Psoas muscle (tissue), 7 donors: ENCODE measurements at regions not wholly inside any gene's neighbourhood (a gene's known extent, or its start where the extent isn't known, plus 50 kb on each side); places are given as distances from the start of the nearest gene placed in this dataset.

Source experiments
- ATAC-seq, 4 donors: fragments of 200-7000 bp; cut with Tn5 transposase; one replicate each; pipeline ENCODE4 v1.9.1; 2020; ENCODE audit warnings: moderate library complexity in 3 of 4, mild to moderate bottlenecking in 2 of 4
- DNase-seq, 2 donors: peaks; one replicate each; pipeline ENCODE4 v3.0.0-alpha.2; 2020
- H3K27ac ChIP-seq: fragments of 200-600 bp; one replicate; pipeline ENCODE4 v1.8.0; 2022
- H3K27me3 ChIP-seq, 3 donors: fragments of 200-600 bp in 1 of 3; one replicate each; pipeline versions ENCODE4 v1.6.1 to v1.8.0; 2013 to 2022; ENCODE audit warnings: low read length in 2 of 3, mild to moderate bottlenecking in 2 of 3, moderate library complexity in 1 of 3; ENCODE audit not compliant: insufficient read depth in 3 of 3
- H3K36me3 ChIP-seq, 2 donors: fragments of 200-600 bp in 1 of 2; one replicate each; pipeline versions ENCODE4 v1.6.1 to v1.8.0; 2013 to 2022; ENCODE audit warnings: low read depth in 1 of 2, mild to moderate bottlenecking in 1 of 2, moderate library complexity in 1 of 2; ENCODE audit not compliant: insufficient read depth in 1 of 2
- H3K4me1 ChIP-seq: fragments of 200-600 bp; one replicate; pipeline ENCODE4 v1.8.0; 2022
- H3K4me3 ChIP-seq: fragments of 200-600 bp; one replicate; pipeline ENCODE4 v1.8.0; 2022; ENCODE audit warnings: mild to moderate bottlenecking
- H3K9me3 ChIP-seq: fragments of 200-600 bp; one replicate; pipeline ENCODE4 v1.8.0; 2022
- CTCF ChIP-seq: fragments of 200-600 bp; IDR thresholded peaks from one replicate; pipeline ENCODE4 v1.8.0; 2022; ENCODE audit warnings: antibody characterized with exemption
- WGBS, 3 donors: extraction: QIAGEN DNeasy Blood & Tissue Kit; methylation state at CpG; one replicate each; pipeline versions ENCODE4 v1.1.6 to v1.1.7; 2013; 5-methylcytosine and 5-hydroxymethylcytosine counted together
- intact Hi-C, 2 donors: fragments of 100-400 bp; cut with DNase I; formaldehyde crosslinking; loops; one replicate each; pipeline versions ENCODE4 v1.11.0 to v1.14.2; 2022
- donor health status: healthy with polysubstance abuse.
- donor health status: DM: no; HTN: no; CAD: no; lungs with moderate emphysema.
- donor health status: Bipolar disorder and iron deficiency.
- donor health status: healthy.
- donor health status: DM: yes; HTN: yes; CAD: no.
- donor health status: DM: no; HTN: no; CAD: no.
- donor health status: DM: yes; HTN: yes; CAD: no.

GRCh38 chr2:226153553-226153952 is 646.1 kb downstream of the IRS1 start:
- 69 to 84% (median 76%) methylated on average over 3 of the region's 3 CpGs for WGBS, 3 donors
- Histone ChIP-seq H3K36me3 (no peaks in the 10 kb centered on the region), H3K27ac (peak overlapping the region; percentile 66), H3K4me3 (peak overlapping the region; percentile 50), H3K27me3 (no peaks in the 10 kb centered on the region), H3K4me1 (peaks cover 10% of the 10 kb centered on the region), H3K9me3 (no peaks in the 10 kb centered on the region)
- TF ChIP-seq CTCF = no peak
- intact Hi-C loops = loop anchor here in 1 of 2 donors (10.0 kb wide), 1 partner anchor 641 kb away; the partner anchor contains the start of gene IRS1
- peak in 1 of 4 donors; percentile 28 for ATAC-seq
- no peak for DNase-seq

GRCh38 chr2:226151157-226151556 is 648.5 kb downstream of the IRS1 start:
- H3K36me3 ChIP-seq = no peaks in the 10 kb centered on the region
- no peaks in the 10 kb centered on the region for H3K27me3 ChIP-seq
- peak overlapping the region; percentile 37 for H3K4me3 ChIP-seq
- H3K4me1 ChIP-seq = peaks cover 10% of the 10 kb centered on the region
- TF ChIP-seq CTCF = no peak
- peak; percentile 83 to 98 (median 92) for ATAC-seq
- no peak for DNase-seq
- H3K9me3 ChIP-seq = peaks cover 5% of the 10 kb centered on the region
- intact Hi-C loops = loop anchor here in 1 of 2 donors (10.0 kb wide), 1 partner anchor 644 kb away; the partner anchor contains the start of gene IRS1
- 0 to 27% (median 9%) methylated on average over 1 of the region's 1 CpG for WGBS, 3 donors
- H3K27ac ChIP-seq = peak overlapping the region; percentile 77

- Histone ChIP-seq H3K27me3 (no peaks in the 10 kb centered on the region), H3K9me3 (peaks cover 5% of the 10 kb centered on the region), H3K27ac (peak overlapping the region; percentile 82), H3K4me1 (peaks cover 28% of the 10 kb centered on the region), H3K36me3 (no peaks in the 10 kb centered on the region), H3K4me3 (peak overlapping the region; percentile 36)
- TF ChIP-seq CTCF = no peak
- no peak for ATAC-seq
- intact Hi-C loops = no loop called here
- WGBS, 3 donors = 39 to 52% (median 40%) methylated on average over 2 of the region's 2 CpGs
- DNase-seq = no peak
Observed at GRCh38 chr2:226143091-226143490, 656.5 kb downstream of the IRS1 start.

- intact Hi-C loops = no loop called here
- peaks cover 28% of the 10 kb centered on the region for H3K4me1 ChIP-seq
- peaks cover under 1% of the 10 kb centered on the region for H3K9me3 ChIP-seq
- H3K4me3 ChIP-seq = peak overlapping the region; percentile 36
- DNase-seq (no peak), ATAC-seq (peak; percentile 72 to 81 (median 78))
- H3K36me3 ChIP-seq = no peaks in the 10 kb centered on the region
- 46 to 79% (median 57%) methylated on average over 1 of the region's 1 CpG for WGBS, 3 donors
- H3K27me3 ChIP-seq = no peaks in the 10 kb centered on the region
- no peak for TF ChIP-seq CTCF
- H3K27ac ChIP-seq = peak overlapping the region; percentile 82
Observed at GRCh38 chr2:226142463-226142862, 657.2 kb downstream of the IRS1 start.

GRCh38 chr2:226140594-226140993 is 659.0 kb downstream of the IRS1 start:
- DNase-seq (no peak), ATAC-seq (no peak)
- Histone ChIP-seq H3K4me3 (no peak overlapping the region), H3K27me3 (no peaks in the 10 kb centered on the region), H3K9me3 (no peaks in the 10 kb centered on the region), H3K4me1 (peaks cover 31% of the 10 kb centered on the region), H3K27ac (peak overlapping the region; percentile 82), H3K36me3 (no peaks in the 10 kb centered on the region)
- TF ChIP-seq CTCF = no peak
- intact Hi-C loops = no loop called here
- WGBS, 3 donors = 43 to 61% (median 50%) methylated on average over 2 of the region's 2 CpGs
